ENCODE measurements at regions not wholly inside any gene's neighbourhood (a gene's known extent, or its start where the extent isn't known, plus 50 kb on each side); places are given as distances from the start of the nearest gene placed in this dataset.

- Histone ChIP-seq H3K4me1 (no peaks in the 10 kb centered on the region), H3K4me3 (no peak overlapping the region), H3K27me3 (no peaks in the 10 kb centered on the region), H3K9me3 (no peaks in the 10 kb centered on the region), H3K36me3 (ENCODE audit: low read depth, missing control alignments) (no peaks in the 10 kb centered on the region), H3K27ac (no peak overlapping the region)
- DNase-seq = no peak
- no peak for TF ChIP-seq CTCF (IDR thresholded peaks at IDR 0.05)
- TF ChIP-seq POLR2A (IDR thresholded peaks at IDR 0.05) = no peak
- 60 to 70% methylated on average over 3 of the region's 3 CpGs for WGBS, 2 donors
- intact Hi-C loops (cut with DNase I; ENCODE audit: low total_unique reads) = no loop called here
Observed at GRCh38 chr9:78671785-78672184, 374.9 kb downstream of the PSAT1 start.

DNA sequence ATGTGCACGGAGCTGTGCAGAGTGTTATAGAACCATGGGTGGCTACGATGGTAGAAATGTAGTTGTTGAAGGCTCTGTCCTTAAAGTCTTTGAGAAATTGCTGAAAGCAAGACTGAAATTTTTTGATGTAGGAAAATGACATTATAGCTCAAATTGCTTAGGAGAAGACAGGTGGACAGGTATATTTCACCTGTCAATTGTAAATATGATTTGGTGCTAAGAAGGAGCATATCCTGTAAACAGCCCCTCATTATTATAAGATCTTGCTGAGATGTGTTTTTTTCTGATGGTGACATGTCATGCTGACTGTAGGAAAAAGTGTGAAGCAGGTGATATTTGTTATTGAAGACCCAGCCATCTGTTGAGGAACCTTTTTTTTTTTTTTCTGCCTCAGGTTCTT is 377.9 kb downstream of the PSAT1 start:
- no peaks in the 10 kb centered on the region for H3K36me3 ChIP-seq (ENCODE audit: low read depth, missing control alignments)
- no peaks in the 10 kb centered on the region for H3K9me3 ChIP-seq
- no peak for TF ChIP-seq CTCF (IDR thresholded peaks at IDR 0.05)
- no peak for TF ChIP-seq POLR2A (IDR thresholded peaks at IDR 0.05)
- no peaks in the 10 kb centered on the region for H3K27me3 ChIP-seq
- WGBS, 2 donors = 94 to 96% methylated on average over 2 of the region's 2 CpGs
- intact Hi-C loops (cut with DNase I; ENCODE audit: low total_unique reads) = no loop called here
- no peak for DNase-seq
- H3K27ac ChIP-seq = no peak overlapping the region
- H3K4me1 ChIP-seq = no peaks in the 10 kb centered on the region
- H3K4me3 ChIP-seq = no peak overlapping the region

DNA sequence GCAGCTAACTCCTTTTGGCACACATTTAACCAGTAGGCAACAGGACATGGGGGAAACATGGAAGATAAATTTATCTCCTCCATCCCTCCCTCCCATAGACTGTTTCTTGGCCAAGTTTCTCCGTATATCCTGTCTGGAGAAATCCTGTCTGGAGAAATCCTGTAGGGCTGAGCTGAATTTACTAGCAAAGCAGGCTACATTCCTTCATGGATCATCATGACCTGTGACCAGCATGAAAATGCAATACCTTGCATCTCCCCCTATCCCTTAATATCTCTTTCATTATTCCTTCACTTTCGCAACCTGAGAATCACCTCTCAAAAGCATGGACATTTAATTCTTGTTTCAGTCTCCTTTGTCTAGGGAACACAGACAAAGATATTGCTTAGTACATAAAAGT is 379.1 kb downstream of the PSAT1 start:
- intact Hi-C loops (cut with DNase I; ENCODE audit: low total_unique reads) = no loop called here
- TF ChIP-seq POLR2A (IDR thresholded peaks at IDR 0.05) (no peak), CTCF (IDR thresholded peaks at IDR 0.05) (no peak)
- no peaks in the 10 kb centered on the region for H3K4me1 ChIP-seq
- H3K27me3 ChIP-seq = no peaks in the 10 kb centered on the region
- no peak overlapping the region for H3K4me3 ChIP-seq
- 78 to 84% methylated on average over 2 of the region's 2 CpGs for WGBS, 2 donors
- H3K9me3 ChIP-seq = no peaks in the 10 kb centered on the region
- no peak overlapping the region for H3K27ac ChIP-seq
- H3K36me3 ChIP-seq (ENCODE audit: low read depth, missing control alignments) = no peaks in the 10 kb centered on the region
- DNase-seq = no peak

DNA sequence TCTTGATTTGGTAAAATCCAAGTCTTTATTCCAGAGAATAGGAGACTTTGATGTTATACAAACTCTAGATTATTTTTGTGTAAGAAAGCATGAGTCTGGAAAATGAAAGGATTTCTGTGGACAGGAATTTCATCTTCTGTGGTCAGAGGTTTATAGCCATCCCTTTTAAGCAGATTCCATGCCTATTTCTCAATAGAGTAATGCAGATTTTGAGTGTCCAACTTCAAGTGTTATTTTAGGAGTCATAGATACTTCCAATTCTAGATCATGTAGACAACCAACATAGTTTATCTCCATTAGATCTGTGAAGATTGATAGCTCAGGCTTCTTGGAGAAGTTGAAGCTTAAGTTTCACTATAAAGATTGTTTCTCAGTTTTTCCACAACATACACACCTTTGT is 379.7 kb downstream of the PSAT1 start:
- Histone ChIP-seq H3K4me3 (no peak overlapping the region), H3K4me1 (no peaks in the 10 kb centered on the region), H3K27ac (no peak overlapping the region), H3K9me3 (no peaks in the 10 kb centered on the region), H3K36me3 (ENCODE audit: low read depth, missing control alignments) (no peaks in the 10 kb centered on the region), H3K27me3 (no peaks in the 10 kb centered on the region)
- intact Hi-C loops (cut with DNase I; ENCODE audit: low total_unique reads) = no loop called here
- no peak for DNase-seq
- no peak for TF ChIP-seq POLR2A (IDR thresholded peaks at IDR 0.05)
- no peak for TF ChIP-seq CTCF (IDR thresholded peaks at IDR 0.05)

GRCh38 chr9:78677326-78677725 is 380.4 kb downstream of the PSAT1 start:
- DNase-seq = no peak
- TF ChIP-seq POLR2A (IDR thresholded peaks at IDR 0.05) (no peak), CTCF (IDR thresholded peaks at IDR 0.05) (no peak)
- peaks cover 4% of the 10 kb centered on the region for H3K4me1 ChIP-seq
- no peak overlapping the region for H3K4me3 ChIP-seq
- intact Hi-C loops (cut with DNase I; ENCODE audit: low total_unique reads) = no loop called here
- H3K36me3 ChIP-seq (ENCODE audit: low read depth, missing control alignments) = no peaks in the 10 kb centered on the region
- H3K27ac ChIP-seq = no peak overlapping the region
- H3K27me3 ChIP-seq = no peaks in the 10 kb centered on the region
- WGBS, 2 donors = 91 to 93% methylated on average over 2 of the region's 2 CpGs
- H3K9me3 ChIP-seq = no peaks in the 10 kb centered on the region

All from testis (tissue), 2 donors.